Breast epithelium (tissue), 4 donors: ENCODE measurements at regions not wholly inside any gene's neighbourhood (a gene's known extent, or its start where the extent isn't known, plus 50 kb on each side); places are given as distances from the start of the nearest gene placed in this dataset.

Experiments
- DNase-seq, 2 donors: peaks; one replicate each; pipeline ENCODE4 v3.0.0-alpha.2; 2019; ENCODE audit warnings: low spot score in 2 of 2
- H3K27ac ChIP-seq, 2 donors: fragments of 200-600 bp; sonication (generic) in 1 of 2; one replicate each; pipeline ENCODE4 v1.5.1; 2016 to 2019; ENCODE audit warnings: mild to moderate bottlenecking in 1 of 2
- H3K27me3 ChIP-seq, 2 donors: fragments of 200-600 bp; sonication (generic) in 1 of 2; one replicate each; pipeline versions ENCODE4 v1.5.1 to v1.6.0; 2017 to 2019; ENCODE audit warnings: control low read depth in 1 of 2, mild to moderate bottlenecking in 1 of 2
- H3K36me3 ChIP-seq: fragments of 200-600 bp; one replicate; pipeline ENCODE4 v1.5.1; 2019
- H3K4me1 ChIP-seq, 2 donors: fragments of 200-600 bp; sonication (generic); one replicate each; pipeline ENCODE4 v1.5.1; 2016 to 2019; ENCODE audit warnings: control low read depth in 1 of 2
- H3K4me3 ChIP-seq, 3 donors: fragments of 200-600 bp; sonication (generic); 1 replicate in 2 of 3; 2 replicates in 1 of 3; pipeline ENCODE4 v1.5.1; 2016 to 2019; ENCODE audit warnings: mild to moderate bottlenecking in 3 of 3, moderate library complexity in 2 of 3
- H3K9me3 ChIP-seq, 2 donors: fragments of 200-600 bp; sonication (generic) in 1 of 2; one replicate each; pipeline ENCODE4 v1.5.1; 2016 to 2019; ENCODE audit warnings: control low read depth in 1 of 2
- CTCF ChIP-seq, 3 donors: fragments of 450-650 bp; IDR thresholded peaks; one replicate each; pipeline ENCODE4 v1.5.1; 2016 to 2017; ENCODE audit warnings: antibody characterized with exemption in 3 of 3, mild to moderate bottlenecking in 3 of 3, moderate library complexity in 3 of 3
- POLR2A ChIP-seq: fragments of 450-650 bp; IDR thresholded peaks from one replicate; pipeline ENCODE4 v1.6.1; 2016; ENCODE audit warnings: antibody characterized with exemption, mild to moderate bottlenecking, moderate library complexity
- POLR2AphosphoS5 ChIP-seq, 3 donors: sonication (generic); formaldehyde crosslinking; IDR thresholded peaks; one replicate each; pipeline ENCODE4 v1.6.1; 2017; ENCODE audit warnings: antibody characterized with exemption in 3 of 3
- intact Hi-C: fragments of 100-400 bp; cut with DNase I; formaldehyde crosslinking; loops from one replicate; pipeline ENCODE4 v1.15.1; 2023; ENCODE audit warnings: low total_unique reads

- Histone ChIP-seq H3K9me3 (no peaks in the 10 kb centered on the region), H3K36me3 (no peaks in the 10 kb centered on the region), H3K27ac (no peak overlapping the region), H3K4me1 (no peaks in the 10 kb centered on the region), H3K27me3 (no peaks in the 10 kb centered on the region), H3K4me3 (no peak overlapping the region)
- TF ChIP-seq CTCF (IDR thresholded peaks at IDR 0.05) = no peak
- no peak for TF ChIP-seq POLR2AphosphoS5 (IDR thresholded peaks at IDR 0.05)
- TF ChIP-seq POLR2A = no peak
- DNase-seq = no peak
- intact Hi-C loops = no loop called here
Observed at GRCh38 chr18:66972681-66973080, 368.8 kb upstream of the CDH19 start.

GRCh38 chr18:66971960-66972359 is 368.1 kb upstream of the CDH19 start:
- Histone ChIP-seq H3K36me3 (no peaks in the 10 kb centered on the region), H3K9me3 (no peaks in the 10 kb centered on the region), H3K27me3 (no peaks in the 10 kb centered on the region), H3K27ac (no peak overlapping the region), H3K4me1 (no peaks in the 10 kb centered on the region), H3K4me3 (no peak overlapping the region)
- intact Hi-C loops = no loop called here
- TF ChIP-seq POLR2A (no peak), CTCF (IDR thresholded peaks at IDR 0.05) (no peak), POLR2AphosphoS5 (IDR thresholded peaks at IDR 0.05) (no peak)
- DNase-seq = no peak

- Histone ChIP-seq H3K4me3 (no peak overlapping the region), H3K9me3 (no peaks in the 10 kb centered on the region), H3K4me1 (no peaks in the 10 kb centered on the region), H3K36me3 (no peaks in the 10 kb centered on the region), H3K27ac (no peak overlapping the region), H3K27me3 (no peaks in the 10 kb centered on the region)
- no peak for DNase-seq
- TF ChIP-seq POLR2A (no peak), POLR2AphosphoS5 (IDR thresholded peaks at IDR 0.05) (no peak), CTCF (IDR thresholded peaks at IDR 0.05) (no peak)
- intact Hi-C loops = no loop called here
Observed at GRCh38 chr18:66966171-66966570, 362.3 kb upstream of the CDH19 start.

- H3K27me3 ChIP-seq = no peaks in the 10 kb centered on the region
- H3K27ac ChIP-seq = no peak overlapping the region
- DNase-seq = no peak
- TF ChIP-seq CTCF (IDR thresholded peaks at IDR 0.05) (no peak), POLR2AphosphoS5 (IDR thresholded peaks at IDR 0.05) (no peak), POLR2A (no peak)
- intact Hi-C loops = no loop called here
- no peak overlapping the region for H3K4me3 ChIP-seq
- H3K36me3 ChIP-seq = no peaks in the 10 kb centered on the region
- no peaks in the 10 kb centered on the region for H3K4me1 ChIP-seq
- H3K9me3 ChIP-seq = no peaks in the 10 kb centered on the region
Observed at GRCh38 chr18:66958309-66958708, 354.4 kb upstream of the CDH19 start.

- no peaks in the 10 kb centered on the region for H3K36me3 ChIP-seq
- DNase-seq = no peak
- no peaks in the 10 kb centered on the region for H3K4me1 ChIP-seq
- intact Hi-C loops = no loop called here
- no peak overlapping the region for H3K27ac ChIP-seq
- no peaks in the 10 kb centered on the region for H3K27me3 ChIP-seq
- H3K9me3 ChIP-seq = peaks cover 0 to 5% of the 10 kb centered on the region in 2 donors
- no peak for TF ChIP-seq POLR2A
- no peak for TF ChIP-seq POLR2AphosphoS5 (IDR thresholded peaks at IDR 0.05)
- TF ChIP-seq CTCF (IDR thresholded peaks at IDR 0.05) = no peak
- H3K4me3 ChIP-seq = no peak overlapping the region
Observed at GRCh38 chr18:66951750-66952149, 347.9 kb upstream of the CDH19 start.
